22Rv1 (cell line): ENCODE measurements at regions not wholly inside any gene's neighbourhood (a gene's known extent, or its start where the extent isn't known, plus 50 kb on each side); places are given as distances from the start of the nearest gene placed in this dataset.
"Not testable (repeated sequence)": the region's sequence is repeated elsewhere in the genome, so short reads cannot be mapped to it uniquely, and the experiment has no call there.

Experiments used
- H3K27ac ChIP-seq: fragments of 450-650 bp; 2 replicates; pipeline ENCODE4 v1.5.1; 2017
- CTCF ChIP-seq: fragments of 450-650 bp; IDR thresholded peaks from 2 replicates; pipeline ENCODE4 v1.5.1; 2017; ENCODE audit warnings: mild to moderate bottlenecking
- ZFX ChIP-seq: fragments of 450-650 bp; IDR thresholded peaks from 2 replicates; pipeline ENCODE4 v1.6.1; 2017; ENCODE audit warnings: antibody characterized with exemption, borderline replicate concordance

- H3K27ac ChIP-seq, result no peak overlapping the region
- TF ChIP-seq CTCF (no peak), ZFX (no peak)
Measured at GRCh38 chr12:91741932-91742331, 403.7 kb downstream of the BTG1 start.

- H3K27ac ChIP-seq, result not testable (repeated sequence)
Measured at GRCh38 chr12:91733846-91734245, 411.8 kb downstream of the BTG1 start.

DNA sequence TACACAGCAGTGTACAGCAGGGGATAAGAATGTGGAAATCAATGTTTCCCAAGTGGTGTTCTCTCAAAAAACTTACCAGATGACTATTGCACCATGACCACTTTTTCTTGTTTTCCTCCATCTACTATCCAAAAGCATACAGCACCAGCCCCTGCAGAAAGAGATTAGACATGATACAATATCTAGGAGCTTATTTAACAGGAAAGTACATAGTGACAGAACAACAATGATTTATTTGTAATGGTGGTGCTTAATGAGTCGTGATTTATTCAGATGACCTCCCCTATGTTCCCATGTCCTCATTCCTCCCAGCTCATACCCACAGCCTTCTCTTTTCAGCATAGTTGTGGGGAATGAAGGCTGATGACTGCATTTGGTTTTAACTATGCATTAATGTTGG, 413.6 kb downstream of the BTG1 start:
- no peak overlapping the region for H3K27ac ChIP-seq
- no peak for TF ChIP-seq ZFX

DNA sequence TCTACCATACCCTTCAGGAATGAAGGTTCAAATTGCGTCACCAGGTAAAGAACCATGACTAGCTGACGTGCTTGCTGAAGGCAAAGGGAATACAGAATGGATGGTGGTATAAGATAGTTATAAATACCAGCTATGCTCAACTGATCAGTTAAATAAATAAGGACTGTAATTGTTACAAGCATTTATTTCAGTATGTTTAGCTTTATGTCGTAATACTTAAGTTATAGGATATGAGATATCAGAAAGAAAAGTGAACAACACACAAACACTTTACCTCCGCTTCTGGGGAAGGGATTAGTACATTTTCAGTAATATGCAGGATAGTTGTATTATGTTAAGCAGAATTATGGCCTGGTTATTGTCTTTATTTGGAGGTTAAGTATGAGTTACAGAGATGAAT, 416.1 kb downstream of the BTG1 start:
- no peak overlapping the region for H3K27ac ChIP-seq
- TF ChIP-seq CTCF, result no peak
- no peak for TF ChIP-seq ZFX

- TF ChIP-seq CTCF (no peak), ZFX (no peak)
Measured at GRCh38 chr12:91723191-91723590, 422.5 kb downstream of the BTG1 start.

GRCh38 chr12:91722072-91722471, 423.6 kb downstream of the BTG1 start:
- no peak for TF ChIP-seq CTCF
- TF ChIP-seq ZFX, result no peak
- H3K27ac ChIP-seq, result no peak overlapping the region

More at GRCh38 chr12:91723191-91723590, 422.5 kb downstream of the BTG1 start:
- H3K27ac ChIP-seq, result no peak overlapping the region

DNA sequence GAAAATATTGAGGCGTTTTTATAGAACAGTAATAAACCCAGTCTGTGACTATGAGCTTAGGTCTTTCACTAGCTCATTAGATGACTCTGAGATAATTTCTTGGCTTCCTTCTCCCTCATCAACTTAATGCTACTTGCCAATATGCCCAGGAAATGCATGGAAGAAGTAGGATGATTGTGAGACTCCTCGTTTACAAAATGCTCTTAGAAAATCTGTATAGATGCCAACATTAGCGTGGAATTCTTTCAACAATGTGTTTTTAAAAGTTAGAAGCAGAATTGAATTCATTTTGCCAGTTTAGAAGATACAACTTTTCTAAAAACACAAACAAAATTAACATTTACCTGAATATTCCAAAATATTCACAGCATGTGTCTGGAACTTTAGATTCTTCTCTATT, 424.6 kb downstream of the BTG1 start:
- TF ChIP-seq ZFX, result no peak
- TF ChIP-seq CTCF, result no peak
- H3K27ac ChIP-seq, result peak overlapping the region; percentile 95

- H3K27ac ChIP-seq, result peak overlapping the region; percentile 95
- TF ChIP-seq ZFX (no peak), CTCF (no peak)
Measured at GRCh38 chr12:91718326-91718725, 427.3 kb downstream of the BTG1 start.

GRCh38 chr12:91717804-91718203, 427.8 kb downstream of the BTG1 start:
- H3K27ac ChIP-seq, result peak overlapping the region; percentile 95
- no peak for TF ChIP-seq CTCF
- TF ChIP-seq ZFX, result no peak

DNA sequence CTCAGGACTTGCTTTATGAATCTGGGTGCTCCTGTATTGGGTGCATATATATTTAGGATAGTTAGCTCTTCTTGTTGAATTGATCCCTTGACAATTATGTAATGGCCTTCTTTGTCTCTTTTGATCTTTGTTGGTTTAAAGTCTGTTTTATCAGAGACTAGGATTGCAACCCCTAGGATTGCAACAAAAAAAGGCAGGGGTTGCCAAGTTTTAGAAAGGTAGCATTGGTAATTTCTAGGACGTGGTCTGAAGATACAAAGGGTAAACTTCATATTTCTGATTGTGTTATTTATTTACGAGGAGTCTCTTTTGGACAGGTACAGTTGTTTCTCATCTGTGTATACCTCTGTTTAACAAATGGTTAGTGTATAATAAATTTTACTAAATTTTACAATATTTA, 433.7 kb downstream of the BTG1 start:
- H3K27ac ChIP-seq, result not testable (repeated sequence)
